Lung microvascular endothelial cell (primary cell): ENCODE measurements at regions not wholly inside any gene's neighbourhood (a gene's known extent, or its start where the extent isn't known, plus 50 kb on each side); places are given as distances from the start of the nearest gene placed in this dataset.
"Not testable (repeated sequence)": the region's sequence is repeated elsewhere in the genome, so short reads cannot be mapped to it uniquely, and the experiment has no call there.

Source experiments
- DNase-seq, 2 donors: peaks; one replicate each; pipeline versions ENCODE4 v3.0.0 to v3.0.0-alpha.2; 2010; ENCODE audit warnings: low read depth in 2 of 2

- no peak for DNase-seq
Measured at GRCh38 chr3:144815655-144816054, 844.0 kb downstream of the DIPK2A start.

- DNase-seq = no peak
Measured at GRCh38 chr3:144816323-144816722, 844.7 kb downstream of the DIPK2A start.

- no peak for DNase-seq
Measured at GRCh38 chr3:144818973-144819372, 847.4 kb downstream of the DIPK2A start.

GRCh38 chr3:144820232-144820631 is 848.6 kb downstream of the DIPK2A start:
- DNase-seq = not testable (repeated sequence)

- no peak for DNase-seq
Measured at GRCh38 chr3:144820726-144821125, 849.1 kb downstream of the DIPK2A start.

- no peak for DNase-seq
Measured at GRCh38 chr3:144821583-144821982, 850.0 kb downstream of the DIPK2A start.

- no peak for DNase-seq
Measured at GRCh38 chr3:144822671-144823070, 851.0 kb downstream of the DIPK2A start.

GRCh38 chr3:144831955-144832716 is 860.5 kb downstream of the DIPK2A start:
- peak in 1 of 2 donors; percentile 33 for DNase-seq

GRCh38 chr3:144839991-144840390 is 868.4 kb downstream of the DIPK2A start:
- DNase-seq = no peak

GRCh38 chr3:144840866-144841265 is 869.2 kb downstream of the DIPK2A start:
- peak in 1 of 2 donors; percentile 22 for DNase-seq

- DNase-seq = peak in 1 of 2 donors; percentile 20
Measured at GRCh38 chr3:144843099-144843498, 871.5 kb downstream of the DIPK2A start.

GRCh38 chr3:144852999-144853398 is 881.4 kb downstream of the DIPK2A start:
- peak in 1 of 2 donors; percentile 24 for DNase-seq

GRCh38 chr3:144854020-144854419 is 882.4 kb downstream of the DIPK2A start:
- not testable (repeated sequence) for DNase-seq

GRCh38 chr3:144859161-144859560 is 887.5 kb downstream of the DIPK2A start:
- no peak for DNase-seq

- no peak for DNase-seq
Measured at GRCh38 chr3:144864646-144865045, 893.0 kb downstream of the DIPK2A start.

GRCh38 chr3:144865948-144866347 is 894.3 kb downstream of the DIPK2A start:
- DNase-seq = no peak

- no peak for DNase-seq
Measured at GRCh38 chr3:144866476-144866875, 894.9 kb downstream of the DIPK2A start.

GRCh38 chr3:144868506-144868905 is 896.9 kb downstream of the DIPK2A start:
- no peak for DNase-seq

- DNase-seq = no peak
Measured at GRCh38 chr3:144873066-144873465, 901.4 kb downstream of the DIPK2A start.

- no peak for DNase-seq
Measured at GRCh38 chr3:144875211-144875610, 903.6 kb downstream of the DIPK2A start.

- DNase-seq = no peak
Measured at GRCh38 chr3:144877356-144877755, 905.7 kb downstream of the DIPK2A start.

- DNase-seq = no peak
Measured at GRCh38 chr3:144879701-144880100, 908.1 kb downstream of the DIPK2A start.

- DNase-seq = no peak
Measured at GRCh38 chr3:144893980-144894379, 922.4 kb downstream of the DIPK2A start.

GRCh38 chr3:144894576-144894975 is 923.0 kb downstream of the DIPK2A start:
- no peak for DNase-seq
